Fibroblast of mammary gland (primary cell): ENCODE measurements at regions not wholly inside any gene's neighbourhood (a gene's known extent, or its start where the extent isn't known, plus 50 kb on each side); places are given as distances from the start of the nearest gene placed in this dataset.

Experiments used
- DNase-seq: peaks from one replicate; pipeline ENCODE4 v3.0.0-alpha.2; 2010; ENCODE audit warnings: low read depth
- H3K4me3 ChIP-seq: 2 replicates; pipeline ENCODE4 v1.5.1; 2011; ENCODE audit warnings: low read depth, mild to moderate bottlenecking, low read length, moderate library complexity; ENCODE audit not compliant: control insufficient read depth
- CTCF ChIP-seq: conservative IDR thresholded peaks from 2 replicates; pipeline ENCODE4 v1.5.1; 2011; ENCODE audit warnings: low read depth, low read length, inconsistent platforms; ENCODE audit not compliant: control insufficient read depth, insufficient read depth

DNA sequence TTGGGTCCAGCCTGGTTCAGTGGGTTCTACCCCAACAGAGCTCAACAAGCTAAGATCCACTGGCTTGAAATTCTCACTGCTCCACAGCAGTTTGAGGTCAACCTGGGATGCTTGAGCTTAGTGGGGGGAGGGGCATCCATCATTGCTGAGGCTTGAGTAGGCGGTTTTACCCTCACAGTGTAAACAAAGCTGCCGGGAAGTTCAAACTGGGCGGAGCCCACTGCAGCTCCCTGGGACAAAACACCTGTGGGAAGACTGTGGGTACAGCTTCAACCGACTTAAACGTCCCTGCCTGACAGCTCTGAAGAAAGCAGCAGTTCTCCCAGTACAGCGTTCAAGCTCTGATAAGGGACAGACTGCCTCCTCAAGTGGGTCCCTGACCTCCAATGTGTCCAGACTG is 1161.9 kb downstream of the UQCRFS1 start:
- no peak for DNase-seq
- no peak overlapping the region for H3K4me3 ChIP-seq
- TF ChIP-seq CTCF, result no peak

GRCh38 chr19:28049875-28050274 is 1163.1 kb downstream of the UQCRFS1 start:
- TF ChIP-seq CTCF, result no peak
- no peak overlapping the region for H3K4me3 ChIP-seq
- DNase-seq, result no peak

- TF ChIP-seq CTCF, result no peak
- no peak for DNase-seq
- H3K4me3 ChIP-seq, result no peak overlapping the region
These were observed 1166.0 kb downstream of the UQCRFS1 start for GRCh38 chr19:28046932-28047331.

- TF ChIP-seq CTCF, result no peak
- H3K4me3 ChIP-seq, result no peak overlapping the region
- DNase-seq, result no peak
These were observed 1167.3 kb downstream of the UQCRFS1 start for GRCh38 chr19:28045621-28046020.

GRCh38 chr19:28044477-28044876 is 1168.5 kb downstream of the UQCRFS1 start:
- H3K4me3 ChIP-seq, result no peak overlapping the region
- TF ChIP-seq CTCF, result no peak
- DNase-seq, result no peak

DNA sequence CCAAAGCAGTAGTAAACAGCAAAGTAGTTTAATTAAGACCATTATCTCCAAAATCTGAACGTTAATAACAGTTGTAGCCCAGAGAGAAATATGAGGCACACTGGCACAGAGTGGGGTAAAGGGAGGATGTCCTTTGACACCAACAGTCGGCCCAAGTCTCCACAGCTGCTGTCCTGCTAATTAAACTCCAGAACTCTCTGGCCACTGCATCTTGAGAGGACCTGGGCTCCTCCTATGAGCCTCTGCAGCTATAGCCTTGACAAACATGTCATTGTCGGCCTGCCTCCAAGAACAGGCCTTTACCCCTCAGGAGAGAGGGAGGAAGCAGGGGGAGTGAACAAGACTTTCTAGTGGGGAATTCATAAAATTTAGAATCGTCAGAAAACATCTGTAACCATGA is 1170.4 kb downstream of the UQCRFS1 start:
- no peak for DNase-seq
- TF ChIP-seq CTCF, result no peak
- no peak overlapping the region for H3K4me3 ChIP-seq

GRCh38 chr19:28039677-28040381 is 1173.1 kb downstream of the UQCRFS1 start:
- no peak overlapping the region for H3K4me3 ChIP-seq
- TF ChIP-seq CTCF, result no peak
- no peak for DNase-seq
